HG03097 (cell line): ENCODE measurements at regions not wholly inside any gene's neighbourhood (a gene's known extent, or its start where the extent isn't known, plus 50 kb on each side); places are given as distances from the start of the nearest gene placed in this dataset.
"Not testable (repeated sequence)": the region's sequence is repeated elsewhere in the genome, so short reads cannot be mapped to it uniquely, and the experiment has no call there.

Source experiments
- ATAC-seq: cut with Tn5 transposase; IDR thresholded peaks from one replicate; pipeline ENCODE4 v1.9.1; 2021; ENCODE audit not compliant: unreplicated experiment, low FRiP score

DNA sequence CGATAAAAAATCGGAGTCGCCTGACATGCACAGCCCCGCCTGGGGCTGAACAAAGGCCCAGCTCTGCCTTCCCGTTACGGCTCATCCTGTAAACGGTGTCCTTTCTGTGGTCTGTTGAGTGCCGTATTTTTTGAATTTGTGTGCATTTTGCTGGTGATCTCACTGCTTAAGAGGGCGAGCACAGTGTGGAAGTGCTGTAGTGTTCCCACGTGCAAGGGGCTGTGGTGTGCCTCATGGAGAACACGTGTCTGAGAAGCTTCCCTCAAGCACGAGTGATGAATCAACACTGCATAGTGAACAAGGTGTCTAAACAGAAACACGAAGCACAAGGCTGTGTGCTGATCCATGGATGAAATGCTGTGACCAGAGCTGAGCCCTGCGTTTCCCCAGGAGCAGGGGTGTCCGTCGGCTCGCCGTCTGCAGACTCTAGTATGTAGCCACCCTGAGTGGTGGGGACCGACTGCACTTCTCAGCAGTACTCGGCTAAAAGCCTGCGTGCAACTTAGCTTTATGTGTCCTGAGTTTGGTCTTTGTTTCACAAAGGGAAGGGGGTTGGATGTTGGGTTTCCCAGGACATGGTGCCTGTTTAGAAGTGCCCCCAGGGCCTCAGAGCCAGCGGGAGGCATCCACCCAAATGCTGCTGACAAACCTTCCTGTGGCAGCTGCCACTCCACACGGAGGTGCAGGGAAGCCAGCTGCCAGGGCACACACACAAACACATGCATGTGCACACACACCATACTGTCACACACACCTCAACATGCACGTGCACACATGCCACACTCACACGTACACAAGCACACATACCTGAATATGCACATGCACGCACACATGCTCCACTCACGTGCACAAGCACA, 77.2 kb upstream of the IRX4 start:
- ATAC-seq, result no peak

DNA sequence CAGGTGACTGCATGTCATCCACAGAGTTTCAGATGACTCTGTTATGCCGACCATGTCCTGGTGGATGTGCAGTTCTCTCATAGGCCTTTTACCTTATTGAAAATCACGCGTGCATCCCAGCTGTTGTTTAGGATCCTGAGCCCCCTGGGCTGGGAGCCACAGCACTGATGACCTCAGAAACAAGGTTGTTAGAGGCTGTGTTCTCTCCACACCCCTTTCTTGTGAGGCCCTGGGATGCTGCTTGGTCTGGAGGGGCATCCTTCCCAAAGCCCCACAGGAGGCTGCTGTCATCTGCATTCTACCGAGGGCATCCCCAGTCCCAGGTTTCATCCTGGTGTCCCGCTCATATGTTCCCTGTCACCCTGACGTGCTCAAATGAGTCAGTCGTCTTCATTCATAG, 76.5 kb upstream of the IRX4 start:
- ATAC-seq, result no peak

DNA sequence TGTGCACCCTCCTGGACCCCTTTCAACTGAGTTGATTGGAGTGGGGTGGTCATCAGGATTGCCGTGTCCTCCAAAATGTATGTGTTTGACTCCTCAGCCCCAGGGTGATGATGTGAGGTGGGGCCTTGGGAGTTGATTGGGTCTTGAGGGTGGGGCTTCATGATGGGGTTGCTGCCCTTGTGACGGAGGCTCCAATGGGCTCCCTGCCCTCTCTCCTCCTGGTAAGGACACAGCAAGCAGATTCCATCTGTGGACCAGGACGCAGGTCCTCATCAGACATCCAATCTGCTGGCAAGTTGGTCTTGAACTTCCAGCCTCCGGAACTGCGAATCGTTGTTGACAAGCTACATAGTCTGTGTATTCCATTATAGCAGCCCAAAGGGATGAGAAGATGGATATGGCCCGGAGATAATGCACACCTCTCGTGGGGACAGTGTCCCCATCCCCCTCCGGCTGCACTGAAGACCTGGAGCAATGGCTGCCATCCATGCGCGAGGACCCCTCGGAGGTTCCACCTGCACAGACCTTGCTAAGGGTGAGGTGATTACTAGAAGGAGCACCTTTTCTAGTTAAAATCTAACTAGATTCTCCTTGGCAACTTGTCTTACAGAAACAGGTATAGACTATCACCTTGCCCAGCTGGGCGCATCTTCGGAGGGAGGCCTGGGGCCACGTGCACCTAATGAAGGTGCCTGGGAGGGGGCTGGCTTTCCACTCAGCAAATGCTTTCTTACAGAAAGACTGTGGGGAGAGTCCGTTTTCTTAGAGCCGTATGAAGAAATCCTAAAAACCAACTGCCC, 75.7 kb upstream of the IRX4 start:
- no peak for ATAC-seq

DNA sequence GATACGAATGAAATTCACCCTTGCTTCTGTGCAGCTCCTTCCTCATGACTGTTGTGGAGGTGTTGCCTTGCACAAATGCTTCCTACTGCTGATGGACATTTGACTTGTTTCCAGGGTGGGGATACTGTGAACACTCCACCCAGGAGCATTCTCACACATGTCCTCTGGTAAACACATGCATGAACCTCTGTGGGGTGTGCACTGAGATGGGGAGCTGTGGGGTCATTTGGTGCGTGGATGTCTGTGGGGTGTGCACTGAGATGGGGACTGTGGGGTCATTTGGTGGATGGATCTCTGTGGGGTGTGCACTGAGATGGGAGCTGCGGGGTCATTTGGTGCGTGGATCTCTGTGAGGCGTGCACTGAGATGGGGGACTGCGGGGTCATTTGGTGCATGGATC, 72.9 kb upstream of the IRX4 start:
- ATAC-seq, result no peak

DNA sequence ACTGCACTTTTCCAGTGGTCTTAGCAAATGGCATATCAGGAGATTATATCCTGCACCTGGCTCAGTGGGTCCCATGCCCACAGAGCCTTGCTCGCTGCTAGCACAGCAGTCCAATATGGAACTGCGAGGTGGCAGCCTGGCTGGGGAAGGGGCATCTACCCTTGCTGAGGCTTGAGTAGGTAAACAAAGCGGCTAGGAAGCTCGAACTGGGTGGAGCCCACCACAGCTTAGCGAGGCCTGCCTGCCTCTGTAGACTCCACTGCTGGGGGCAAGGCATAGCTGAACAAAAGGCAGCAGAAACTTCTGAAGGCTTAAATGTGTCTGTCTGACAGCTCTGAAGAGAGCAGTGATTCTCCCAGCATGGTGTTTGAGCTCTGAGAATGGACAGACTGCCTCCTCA, 71.0 kb upstream of the IRX4 start:
- not testable (repeated sequence) for ATAC-seq

DNA sequence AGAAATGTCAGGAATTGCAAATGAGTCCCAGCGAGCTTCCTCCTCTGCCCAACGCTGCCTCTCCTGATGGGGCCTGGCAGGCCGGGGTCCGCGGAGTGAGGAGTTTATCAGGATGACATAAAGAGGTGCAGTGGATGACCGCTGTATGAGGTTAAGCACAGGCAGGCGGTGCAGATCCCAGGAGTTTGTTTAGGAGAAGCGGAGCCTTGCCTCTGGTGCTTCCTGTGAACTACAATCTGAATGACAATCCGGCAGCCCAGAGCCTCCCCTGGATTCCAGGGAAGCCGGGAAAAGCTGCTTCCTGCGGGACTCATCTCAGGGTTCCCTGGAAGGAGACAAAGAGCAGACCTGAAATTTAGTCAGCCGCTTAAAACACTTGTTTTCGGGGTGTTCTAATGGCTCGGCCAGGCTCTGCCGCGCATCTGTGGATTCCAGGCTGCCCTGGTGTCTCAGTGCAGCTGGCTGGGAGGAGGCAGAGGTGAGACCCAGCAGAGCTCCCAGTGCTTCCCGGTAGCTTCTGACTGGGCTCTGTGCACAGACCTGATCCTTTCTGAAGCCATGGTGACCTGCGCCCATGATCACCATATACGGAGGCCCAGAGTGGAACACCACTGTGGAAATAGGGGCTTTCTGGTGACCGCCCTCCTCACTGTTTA, 69.8 kb upstream of the IRX4 start:
- ATAC-seq, result no peak

DNA sequence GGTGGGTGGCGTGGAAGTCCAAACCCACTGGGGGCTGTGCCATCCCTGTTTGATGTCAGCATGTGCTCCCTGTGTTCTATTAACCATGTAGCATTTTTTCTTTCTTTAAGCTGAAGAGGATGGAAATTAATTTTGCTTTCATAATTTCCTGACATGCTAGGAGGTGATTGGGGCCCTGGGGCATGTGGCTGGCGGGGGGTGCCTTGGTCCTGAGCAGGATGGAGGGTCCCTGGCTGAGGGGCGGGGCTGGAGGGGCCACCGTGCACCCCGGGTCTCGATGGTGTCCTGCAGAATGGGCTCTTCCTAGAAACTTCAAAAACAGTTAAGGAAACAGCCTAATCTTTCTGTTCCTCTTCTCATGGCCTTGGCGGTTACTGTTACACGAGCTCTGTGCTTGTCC, 69.3 kb upstream of the IRX4 start:
- ATAC-seq, result no peak

DNA sequence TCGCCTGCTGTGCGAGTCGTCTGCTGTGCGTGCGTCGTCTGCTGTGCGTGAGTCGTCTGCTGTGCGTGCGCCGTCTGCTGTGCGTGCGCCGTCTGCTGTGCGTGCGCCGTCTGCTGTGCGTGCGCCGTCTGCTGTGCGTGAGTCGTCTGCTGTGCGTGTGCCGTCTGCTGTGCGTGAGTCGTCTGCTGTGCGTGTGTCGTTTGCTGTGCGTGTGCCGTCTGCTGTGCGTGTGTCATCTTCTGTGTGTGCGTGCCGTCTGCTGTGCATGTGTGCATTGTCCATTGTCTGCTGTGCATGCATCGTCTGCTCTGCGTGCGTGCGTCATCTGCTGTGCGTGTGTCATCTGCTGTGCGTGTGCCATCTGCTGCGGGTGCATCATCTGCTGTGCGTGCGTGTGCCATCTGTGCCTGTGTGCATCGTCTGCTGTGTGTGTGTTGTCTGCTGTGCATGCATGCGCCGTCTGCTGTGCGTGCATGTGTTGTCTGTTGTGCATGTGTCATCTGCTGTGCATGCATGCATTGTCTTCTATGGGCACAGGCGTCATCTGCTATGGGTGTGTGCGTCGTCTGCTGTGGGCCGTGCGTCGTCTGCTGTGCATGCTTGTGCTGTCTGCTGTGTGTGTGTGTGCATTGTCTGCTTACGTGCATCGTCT, 68.6 kb upstream of the IRX4 start:
- no peak for ATAC-seq

DNA sequence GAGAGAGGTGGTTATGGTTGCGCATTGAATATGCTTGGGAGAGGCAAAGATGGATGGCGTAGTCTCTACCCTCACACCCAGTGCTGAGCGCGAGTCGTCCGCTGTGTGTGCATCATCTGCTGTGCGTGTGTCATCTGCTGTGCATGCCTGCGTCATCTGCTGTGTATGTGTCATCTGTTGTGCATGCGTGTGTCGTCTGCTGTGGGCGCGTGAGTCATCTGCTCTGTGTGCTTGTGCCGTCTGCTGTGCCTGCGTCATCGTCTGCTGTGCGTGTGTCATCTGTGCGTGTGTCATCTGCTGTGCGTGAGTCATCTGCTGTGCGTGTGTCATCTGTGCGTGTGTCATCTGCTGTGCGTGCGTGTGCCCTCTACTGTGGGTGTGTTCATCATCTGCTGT, 68.0 kb upstream of the IRX4 start:
- no peak for ATAC-seq

DNA sequence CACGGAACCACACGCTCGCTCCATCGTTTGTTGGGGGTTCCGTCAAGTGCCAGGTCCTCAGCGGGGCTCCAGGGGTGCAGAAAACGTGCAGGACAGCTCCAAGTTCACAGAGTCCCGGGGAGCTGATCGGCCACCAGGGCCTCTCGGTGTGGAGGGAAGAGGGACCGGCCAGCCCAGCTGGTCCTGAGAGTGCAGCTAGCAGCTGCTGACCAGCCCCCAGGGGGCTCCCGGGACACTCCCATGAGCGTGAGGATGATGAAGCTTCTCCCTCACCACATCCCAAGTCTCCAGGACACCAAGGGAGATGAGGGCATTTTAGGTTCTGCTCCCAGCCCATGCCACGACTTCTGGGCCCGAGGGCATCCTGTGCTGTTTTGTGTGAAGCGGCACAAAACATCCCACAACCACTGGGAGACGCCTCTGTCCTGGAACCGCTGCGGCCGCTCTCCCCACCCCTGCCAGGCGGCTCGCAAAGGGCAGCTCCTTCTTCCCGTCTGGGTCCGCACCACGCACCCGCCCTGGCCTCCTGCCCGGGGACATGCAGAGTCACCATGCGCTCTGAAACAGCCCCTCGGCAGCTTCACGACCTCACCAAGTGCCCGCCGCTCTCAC, 67.5 kb upstream of the IRX4 start:
- no peak for ATAC-seq

DNA sequence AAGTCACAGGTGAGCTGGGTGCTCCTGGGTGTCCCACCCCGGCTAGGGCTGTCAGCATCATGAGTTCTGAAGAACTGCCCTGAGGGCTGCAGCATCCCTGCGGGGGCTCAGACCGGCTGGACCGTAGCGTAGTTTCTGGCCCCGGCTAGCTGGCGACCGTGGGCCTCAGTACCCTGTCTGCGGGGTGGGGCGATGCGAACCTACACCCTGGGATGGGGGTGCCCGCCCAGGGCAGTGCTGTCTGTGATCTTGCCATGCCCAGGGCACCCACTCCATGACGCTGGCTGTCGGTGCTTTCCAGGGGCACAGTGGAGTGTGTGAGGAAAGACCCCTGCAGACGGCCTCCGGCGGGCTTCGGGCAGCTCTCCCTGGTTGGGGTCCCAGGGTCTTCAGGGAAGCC, 66.5 kb upstream of the IRX4 start:
- no peak for ATAC-seq

DNA sequence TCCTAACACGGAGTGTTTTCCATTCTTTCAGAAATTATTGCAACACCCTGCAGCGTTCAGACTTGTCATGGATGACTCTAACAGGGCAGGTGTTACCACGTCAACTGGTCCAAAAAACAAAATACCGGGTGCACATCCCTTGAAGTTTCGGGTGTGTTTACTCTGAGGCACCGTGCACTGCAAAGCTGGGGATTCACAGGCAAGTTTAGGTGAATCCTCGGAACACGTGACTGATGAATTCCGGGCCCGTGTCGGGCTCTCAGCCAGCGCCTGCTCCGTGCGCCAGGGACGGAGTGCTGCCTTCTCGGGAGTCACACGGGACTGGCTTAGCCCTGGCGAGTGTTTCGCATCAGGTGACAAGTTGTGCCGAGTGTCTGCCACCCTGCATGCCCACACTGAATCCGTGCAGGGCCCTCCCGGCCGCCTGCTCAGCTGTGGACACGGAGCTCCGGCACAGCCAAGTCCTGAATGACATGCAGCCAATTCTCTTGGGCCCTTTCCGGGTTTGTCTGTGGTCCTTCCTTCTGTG, 66.0 kb upstream of the IRX4 start:
- no peak for ATAC-seq

DNA sequence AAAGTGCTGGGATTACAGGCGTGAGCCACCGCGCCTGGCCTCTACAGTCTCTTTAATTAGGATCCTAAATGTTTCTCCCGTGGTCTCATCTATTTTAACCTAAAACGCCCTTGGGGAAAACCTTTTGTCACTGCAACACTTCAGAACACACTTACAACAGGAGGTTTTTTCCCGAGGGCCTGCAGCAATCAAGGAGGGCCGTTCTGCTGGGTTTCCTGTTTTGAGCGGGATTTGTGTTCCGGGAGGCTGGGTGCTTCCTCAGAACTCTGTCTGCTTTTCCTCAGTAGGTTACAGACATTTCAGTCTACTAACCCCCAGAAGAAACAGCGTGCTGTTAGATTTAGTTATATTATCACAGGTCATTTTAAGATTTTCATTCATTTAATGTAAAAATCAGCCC, 65.4 kb upstream of the IRX4 start:
- no peak for ATAC-seq

DNA sequence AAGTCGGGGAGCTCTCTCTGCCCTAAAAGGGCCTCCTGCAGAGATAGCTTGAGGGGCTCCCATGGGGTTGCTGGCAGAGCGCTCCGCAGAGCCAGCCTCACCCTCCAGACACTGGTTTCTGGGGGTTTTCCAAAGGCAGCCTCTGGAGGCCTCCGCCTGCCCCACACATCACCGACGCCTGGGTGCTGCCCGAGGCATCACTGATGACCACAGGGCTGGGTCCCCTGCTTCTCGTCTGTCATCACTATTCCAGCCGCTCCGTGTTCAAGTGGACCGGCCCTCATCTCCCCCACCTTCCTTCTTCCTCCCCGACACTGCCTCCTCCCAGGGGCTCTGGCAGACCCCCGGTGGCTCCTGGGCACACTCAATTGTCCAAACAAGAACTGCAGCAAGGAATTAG, 64.1 kb upstream of the IRX4 start:
- no peak for ATAC-seq

DNA sequence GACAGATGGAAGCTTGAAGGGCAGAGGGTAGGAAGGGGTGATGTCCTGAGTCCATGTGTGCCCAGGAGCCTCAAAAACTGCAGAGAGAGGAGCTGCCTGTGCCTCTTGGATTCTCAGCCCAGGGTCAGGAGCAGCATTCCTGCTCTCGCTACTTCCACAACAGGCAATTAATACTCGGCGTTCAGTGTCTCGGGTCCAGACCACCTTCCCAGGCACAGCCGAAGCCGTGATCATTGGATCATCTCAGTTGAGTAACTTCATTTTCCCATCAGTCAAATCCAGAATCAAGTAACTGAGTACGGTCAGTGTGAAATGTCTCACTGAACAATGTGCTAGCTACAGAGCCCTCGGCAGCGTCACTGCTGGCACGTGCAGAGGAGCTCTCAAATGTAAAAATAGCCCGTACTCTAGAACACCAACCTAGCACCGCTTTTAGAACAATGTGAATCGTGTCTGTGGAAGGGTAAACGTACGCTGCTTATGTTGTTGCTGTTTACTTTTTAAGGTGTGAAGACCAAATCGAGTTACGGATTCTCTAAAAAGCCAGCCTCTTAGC, 63.5 kb upstream of the IRX4 start:
- no peak for ATAC-seq

DNA sequence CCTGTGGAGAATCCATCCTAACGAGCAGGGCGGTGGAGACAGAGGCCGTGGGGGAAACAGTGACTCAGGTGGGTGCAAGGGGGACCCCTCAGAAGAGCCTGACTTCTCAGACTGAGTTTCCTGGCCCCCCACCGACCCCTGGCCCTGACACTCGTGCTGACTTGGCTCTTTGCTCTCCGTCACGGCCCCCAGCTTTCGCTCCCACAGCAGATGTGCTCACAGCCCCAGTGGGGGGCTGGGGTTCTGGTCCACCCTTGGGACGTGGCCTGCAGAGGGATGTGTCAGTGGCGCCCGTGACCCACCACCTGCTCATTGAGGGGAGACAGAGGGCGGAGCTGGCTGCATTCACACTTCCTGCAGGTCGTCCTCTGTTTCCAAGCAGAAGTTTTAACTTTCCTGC, 62.9 kb upstream of the IRX4 start:
- no peak for ATAC-seq

DNA sequence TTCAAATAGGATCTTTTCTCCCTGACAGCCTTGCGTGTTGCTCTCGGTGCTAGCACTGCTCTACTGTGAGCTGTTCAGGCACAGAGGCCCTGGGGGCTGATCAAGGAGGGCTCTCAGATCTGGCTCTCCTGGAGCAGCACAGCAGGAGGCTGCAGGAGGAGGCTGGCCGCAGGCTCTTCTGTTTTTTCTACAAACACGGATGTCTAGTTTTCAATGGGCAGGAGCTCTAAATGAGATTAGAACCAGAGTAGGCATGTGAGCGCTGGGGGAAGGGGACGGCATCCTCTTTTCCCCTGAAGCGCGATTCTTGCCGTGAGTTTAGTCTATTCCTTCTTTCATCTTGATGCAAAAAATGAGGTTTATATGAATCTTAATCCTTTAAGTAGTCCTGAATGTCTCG, 61.7 kb upstream of the IRX4 start:
- no peak for ATAC-seq

DNA sequence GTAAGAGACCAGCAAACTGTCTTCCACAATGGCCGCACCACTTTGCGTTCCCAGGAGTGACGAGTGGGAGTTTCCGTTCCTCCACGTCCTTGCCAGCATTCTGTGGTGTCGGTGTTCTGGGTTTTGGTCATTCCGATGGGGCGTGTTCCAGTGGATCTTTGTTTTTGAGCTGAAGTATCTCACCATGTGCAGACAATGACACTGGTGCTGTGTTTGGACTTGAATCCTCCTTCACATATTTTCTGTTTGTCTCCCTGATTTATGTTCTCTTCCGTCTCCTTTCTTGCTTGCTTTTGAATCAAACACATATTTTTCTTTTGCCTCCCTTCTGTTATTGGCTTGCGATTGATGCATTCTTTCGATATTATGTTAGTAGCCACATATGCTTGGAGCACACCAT, 60.8 kb upstream of the IRX4 start:
- ATAC-seq, result no peak

DNA sequence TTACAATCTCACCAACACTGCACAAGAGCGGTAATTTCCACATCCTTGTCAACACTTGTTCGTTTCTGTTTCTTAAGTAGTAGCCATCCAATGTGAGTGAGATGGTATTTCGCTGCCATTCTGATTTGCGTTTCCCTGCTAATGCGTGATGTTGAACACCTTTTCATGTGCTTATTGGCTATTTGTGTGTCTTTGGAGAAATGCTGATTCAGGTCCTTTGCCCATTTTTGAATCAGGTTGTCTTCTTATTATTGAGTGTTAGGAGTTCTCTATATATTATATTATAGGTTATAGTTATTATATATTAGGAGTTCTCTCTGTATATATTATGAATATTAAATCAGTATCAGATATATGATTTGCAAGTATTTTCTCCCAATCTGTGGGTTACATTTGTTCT, 59.9 kb upstream of the IRX4 start:
- no peak for ATAC-seq

DNA sequence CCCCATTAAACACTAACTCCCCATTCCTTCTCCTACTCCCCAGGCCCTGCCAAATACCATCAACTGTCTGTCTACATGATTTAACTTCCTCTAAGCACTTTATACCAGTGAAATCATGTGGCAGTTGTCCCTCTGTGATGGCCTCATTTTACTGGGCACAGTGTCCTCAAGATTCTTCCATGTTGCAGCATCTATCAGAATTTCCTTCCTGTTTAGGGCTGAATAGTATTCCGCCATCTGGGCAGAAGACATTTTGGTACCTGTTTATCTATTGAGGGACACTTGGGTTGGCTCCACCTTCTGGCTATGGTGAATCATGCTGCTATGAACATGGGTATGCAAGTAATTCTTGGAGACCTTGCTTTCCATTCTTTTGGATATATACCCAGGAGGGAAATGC, 59.4 kb upstream of the IRX4 start:
- no peak for ATAC-seq
